GM23248 (cell line): ENCODE measurements at regions not wholly inside any gene's neighbourhood (a gene's known extent, or its start where the extent isn't known, plus 50 kb on each side); places are given as distances from the start of the nearest gene placed in this dataset.
A peak's percentile ranks its signal among the peaks of the same experiment; 100 is the strongest.

Source experiments
- DNase-seq: peaks from one replicate; pipeline ENCODE4 v3.0.0-alpha.2; 2015
- H2AFZ ChIP-seq: fragments of 200-600 bp; sonication (generic); 2 replicates; pipeline ENCODE4 v1.6.1; 2016; ENCODE audit warnings: antibody characterized with exemption
- H3F3A ChIP-seq: fragments of 200-600 bp; sonication (generic); 2 replicates; pipeline ENCODE4 v1.6.1; 2016; ENCODE audit warnings: mild to moderate bottlenecking, antibody characterized with exemption, mixed run types; ENCODE audit not compliant: insufficient read depth
- H3K27ac ChIP-seq: fragments of 200-600 bp; sonication (generic); 2 replicates; pipeline ENCODE4 v1.5.1; 2016; ENCODE audit warnings: mild to moderate bottlenecking
- H3K27me3 ChIP-seq: fragments of 200-600 bp; sonication (generic); replicated peaks from 2 replicates; pipeline ENCODE4 v1.6.1; 2016; ENCODE audit warnings: mild to moderate bottlenecking; ENCODE audit not compliant: insufficient read depth
- H3K36me3 ChIP-seq: fragments of 200-600 bp; sonication (generic); 2 replicates; pipeline ENCODE4 v1.6.1; 2016; ENCODE audit warnings: low read depth, mild to moderate bottlenecking
- H3K4me1 ChIP-seq: fragments of 200-600 bp; sonication (generic); 2 replicates; pipeline ENCODE4 v1.6.1; 2016; ENCODE audit warnings: mild to moderate bottlenecking; ENCODE audit not compliant: insufficient read depth
- H3K4me2 ChIP-seq: fragments of 200-600 bp; sonication (generic); one replicate; pipeline ENCODE4 v1.6.1; 2016; ENCODE audit warnings: mild to moderate bottlenecking; ENCODE audit not compliant: unreplicated experiment
- H3K4me3 ChIP-seq: fragments of 200-600 bp; sonication (generic); 2 replicates; pipeline ENCODE4 v1.5.1; 2016; ENCODE audit warnings: mild to moderate bottlenecking
- H3K79me2 ChIP-seq: fragments of 200-600 bp; sonication (generic); 2 replicates; pipeline ENCODE4 v1.6.1; 2016; ENCODE audit warnings: mild to moderate bottlenecking; ENCODE audit not compliant: insufficient read depth
- H3K9ac ChIP-seq: fragments of 200-600 bp; sonication (generic); 2 replicates; pipeline ENCODE4 v1.6.1; 2016; ENCODE audit warnings: mild to moderate bottlenecking
- H3K9me2 ChIP-seq: fragments of 200-600 bp; sonication (generic); 2 replicates; pipeline ENCODE4 v1.6.1; 2016; ENCODE audit warnings: mixed run types, mild to moderate bottlenecking, moderate library complexity; ENCODE audit not compliant: insufficient read depth
- H3K9me3 ChIP-seq: fragments of 200-600 bp; sonication (generic); one replicate; pipeline ENCODE4 v1.6.1; 2017; ENCODE audit warnings: low read depth
- H4K20me1 ChIP-seq: fragments of 200-600 bp; sonication (generic); 2 replicates; pipeline ENCODE4 v1.6.0; 2016; ENCODE audit not compliant: insufficient read depth
- EZH2 ChIP-seq: fragments of 200-600 bp; sonication (generic); IDR thresholded peaks from 2 replicates; pipeline ENCODE4 v1.6.1; 2018; ENCODE audit warnings: antibody characterized with exemption, mild to moderate bottlenecking; ENCODE audit not compliant: insufficient read depth, poor library complexity, severe bottlenecking
- EZH2phosphoT487 ChIP-seq: fragments of 200-600 bp; sonication (generic); IDR thresholded peaks from 2 replicates; pipeline ENCODE4 v1.6.1; 2018; ENCODE audit warnings: antibody characterized with exemption, moderate library complexity, mild to moderate bottlenecking, low read depth; ENCODE audit not compliant: insufficient read depth
- WGBS, 2 experiments: methylation state at CpG; one replicate each; pipeline ENCODE4 v1.1.6; 2015 to 2017; ENCODE audit warnings: low lambda C conversion rate in 2 of 2, low coverage in 1 of 2; ENCODE audit errors: missing lambda C conversion rate in 2 of 2; 5-methylcytosine and 5-hydroxymethylcytosine counted together
- in situ Hi-C: fragments of 300-500 bp; cut with MboI; formaldehyde crosslinking; loops from 2 replicates; pipeline ENCODE4 v1.15.0; 2020

- no peak overlapping the region for H2AFZ ChIP-seq
- no peaks in the 10 kb centered on the region for H3K9me2 ChIP-seq
- peaks cover 3% of the 10 kb centered on the region for H3K27me3 ChIP-seq
- no peak for TF ChIP-seq EZH2phosphoT487
- H4K20me1 ChIP-seq: no peaks in the 10 kb centered on the region
- H3F3A ChIP-seq: no peaks in the 10 kb centered on the region
- H3K9me3 ChIP-seq: no peaks in the 10 kb centered on the region
- H3K4me1 ChIP-seq: no peaks in the 10 kb centered on the region
- H3K4me2 ChIP-seq: no peak overlapping the region
- no peak overlapping the region for H3K27ac ChIP-seq
- H3K79me2 ChIP-seq: no peaks in the 10 kb centered on the region
- no peaks in the 10 kb centered on the region for H3K36me3 ChIP-seq
- H3K4me3 ChIP-seq: no peak overlapping the region
- in situ Hi-C loops: no loop called here
- H3K9ac ChIP-seq: no peak overlapping the region
- WGBS, 2 experiments: 45 to 49% methylated on average over 4 of the region's 4 CpGs
- DNase-seq: peak; percentile 51
Measured at GRCh38 chr18:41767960-41768359, 187.1 kb upstream of the PIK3C3 start.

GRCh38 chr18:41765460-41765859 lies 189.6 kb upstream of the PIK3C3 start:
- no peak overlapping the region for H3K27ac ChIP-seq
- 19% methylated on average over 3 of the region's 3 CpGs for WGBS, 2 experiments
- peaks cover 19% of the 10 kb centered on the region for H3K4me1 ChIP-seq
- no peaks in the 10 kb centered on the region for H3K36me3 ChIP-seq
- in situ Hi-C loops: no loop called here
- no peak for DNase-seq
- H3F3A ChIP-seq: peaks cover 16% of the 10 kb centered on the region
- no peaks in the 10 kb centered on the region for H3K9me2 ChIP-seq
- no peak overlapping the region for H3K4me2 ChIP-seq
- H3K9ac ChIP-seq: no peak overlapping the region
- H3K4me3 ChIP-seq: no peak overlapping the region
- no peak overlapping the region for H2AFZ ChIP-seq
- no peaks in the 10 kb centered on the region for H4K20me1 ChIP-seq
- TF ChIP-seq EZH2 (no peak), EZH2phosphoT487 (no peak)
- no peaks in the 10 kb centered on the region for H3K79me2 ChIP-seq
- no peaks in the 10 kb centered on the region for H3K27me3 ChIP-seq
- H3K9me3 ChIP-seq: no peaks in the 10 kb centered on the region

- Histone ChIP-seq H3K79me2 (no peaks in the 10 kb centered on the region), H3K9me3 (no peaks in the 10 kb centered on the region), H3K9me2 (no peaks in the 10 kb centered on the region), H3K36me3 (no peaks in the 10 kb centered on the region), H3K9ac (no peak overlapping the region), H2AFZ (no peak overlapping the region), H3K4me3 (no peak overlapping the region), H4K20me1 (no peaks in the 10 kb centered on the region), H3F3A (peaks cover 16% of the 10 kb centered on the region), H3K4me1 (peaks cover 20% of the 10 kb centered on the region), H3K27me3 (no peaks in the 10 kb centered on the region), H3K27ac (no peak overlapping the region), H3K4me2 (no peak overlapping the region)
- in situ Hi-C loops: no loop called here
- TF ChIP-seq EZH2phosphoT487: no peak
- no peak for TF ChIP-seq EZH2
- WGBS, 2 experiments: 64 to 95% methylated on average over 1 of the region's 1 CpG
- DNase-seq: no peak
Measured at GRCh38 chr18:41763361-41763760, 191.7 kb upstream of the PIK3C3 start.

GRCh38 chr18:41761333-41762018 lies 193.6 kb upstream of the PIK3C3 start:
- in situ Hi-C loops: no loop called here
- Histone ChIP-seq H3K4me3 (0 out of 2 replicates have a peak overlapping the region, but pooled peaks have one; percentile 4), H3K9ac (no peak overlapping the region), H3K9me3 (no peaks in the 10 kb centered on the region), H3K36me3 (no peaks in the 10 kb centered on the region), H3K9me2 (no peaks in the 10 kb centered on the region), H3K79me2 (no peaks in the 10 kb centered on the region), H2AFZ (no peak overlapping the region), H3K27ac (peak overlapping the region; percentile 32), H3K27me3 (no peaks in the 10 kb centered on the region), H3K4me1 (peaks cover 20% of the 10 kb centered on the region), H3F3A (peaks cover 16% of the 10 kb centered on the region), H4K20me1 (no peaks in the 10 kb centered on the region), H3K4me2 (peak overlapping the region; percentile 31)
- no peak for TF ChIP-seq EZH2phosphoT487
- TF ChIP-seq EZH2: no peak
- peak; percentile 94 for DNase-seq
- WGBS, 2 experiments: 15 to 17% methylated on average over 2 of the region's 2 CpGs

GRCh38 chr18:41758534-41758933 lies 196.5 kb upstream of the PIK3C3 start:
- Histone ChIP-seq H3K9me3 (no peaks in the 10 kb centered on the region), H2AFZ (no peak overlapping the region), H3K4me3 (no peak overlapping the region), H3K36me3 (no peaks in the 10 kb centered on the region), H3F3A (peaks cover 24% of the 10 kb centered on the region), H3K27ac (no peak overlapping the region), H4K20me1 (no peaks in the 10 kb centered on the region), H3K9me2 (no peaks in the 10 kb centered on the region), H3K4me2 (no peak overlapping the region), H3K4me1 (peaks cover 20% of the 10 kb centered on the region), H3K27me3 (no peaks in the 10 kb centered on the region), H3K9ac (no peak overlapping the region), H3K79me2 (no peaks in the 10 kb centered on the region)
- TF ChIP-seq EZH2 (no peak), EZH2phosphoT487 (no peak)
- no peak for DNase-seq
- in situ Hi-C loops: no loop called here
- WGBS, 2 experiments: 59 to 63% methylated on average over 4 of the region's 4 CpGs
